NCI-H187 treated with DMSO at 0.1 percent for 48 hours (cell line): ENCODE measurements at regions not wholly inside any gene's neighbourhood (a gene's known extent, or its start where the extent isn't known, plus 50 kb on each side); places are given as distances from the start of the nearest gene placed in this dataset.

Experiments
- DNase-seq: peaks from one replicate; lab custom pipeline; 2025; lab: John Stamatoyannopoulos, UW

DNA sequence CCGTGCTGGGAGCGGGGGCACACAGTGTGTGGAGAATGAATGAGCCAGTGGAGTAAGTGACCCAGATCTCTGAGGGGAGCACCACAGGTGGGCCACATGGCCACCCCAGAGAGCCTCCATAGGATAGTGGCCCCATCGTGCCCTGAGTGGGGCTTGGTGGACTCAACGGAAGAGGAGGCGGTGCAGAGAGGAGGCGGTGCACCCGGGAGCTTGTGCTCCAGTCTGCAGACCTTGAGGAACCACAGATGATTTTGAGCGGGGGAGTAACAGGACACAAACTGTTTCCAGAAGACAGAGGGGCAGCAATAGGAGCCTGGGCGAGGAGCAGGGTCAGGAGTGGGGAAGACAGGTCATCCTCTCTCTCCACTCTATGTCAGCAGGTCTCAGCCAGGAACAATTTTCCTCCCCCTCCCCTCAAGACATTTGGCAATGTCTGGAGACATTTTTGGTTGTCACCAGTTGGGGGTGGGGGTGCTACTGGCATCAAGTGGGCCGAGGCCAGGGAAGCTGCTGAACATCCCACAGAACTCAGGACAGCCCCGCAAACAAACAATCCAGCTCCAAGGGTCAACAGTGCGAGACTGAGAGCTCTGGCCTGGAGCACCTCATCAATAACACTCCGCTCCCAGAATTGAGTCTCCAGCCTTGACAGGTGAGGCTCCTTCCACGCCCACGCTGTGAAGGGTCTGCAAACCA lies 182.2 kb downstream of the USP12 start:
- DNase-seq, result no peak

GRCh38 chr13:26988059-26988769 lies 183.4 kb downstream of the USP12 start:
- DNase-seq, result no peak

- no peak for DNase-seq
Observed at GRCh38 chr13:26987486-26988013, 184.1 kb downstream of the USP12 start.

GRCh38 chr13:26985285-26985878 lies 186.2 kb downstream of the USP12 start:
- DNase-seq, result peak; percentile 19

DNA sequence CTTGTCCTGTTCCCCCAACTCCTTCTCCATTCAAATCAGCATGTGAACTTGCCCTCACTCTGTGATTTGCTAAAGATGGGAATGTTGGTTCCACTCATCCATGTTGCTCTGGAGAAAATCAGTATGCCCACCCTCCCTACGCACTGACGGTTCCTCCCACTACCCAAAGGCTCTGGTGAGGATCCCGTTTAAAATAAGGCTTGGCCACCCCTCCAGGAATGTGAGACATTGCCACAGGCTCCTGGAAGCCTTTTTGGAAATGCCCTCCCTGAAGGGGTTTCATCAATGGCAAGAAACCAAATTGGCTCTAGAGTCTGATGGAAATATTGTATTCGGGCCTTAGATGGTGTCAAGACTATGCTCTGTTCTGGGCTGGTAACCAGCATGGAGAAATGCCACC lies 187.3 kb downstream of the USP12 start:
- DNase-seq, result no peak

DNA sequence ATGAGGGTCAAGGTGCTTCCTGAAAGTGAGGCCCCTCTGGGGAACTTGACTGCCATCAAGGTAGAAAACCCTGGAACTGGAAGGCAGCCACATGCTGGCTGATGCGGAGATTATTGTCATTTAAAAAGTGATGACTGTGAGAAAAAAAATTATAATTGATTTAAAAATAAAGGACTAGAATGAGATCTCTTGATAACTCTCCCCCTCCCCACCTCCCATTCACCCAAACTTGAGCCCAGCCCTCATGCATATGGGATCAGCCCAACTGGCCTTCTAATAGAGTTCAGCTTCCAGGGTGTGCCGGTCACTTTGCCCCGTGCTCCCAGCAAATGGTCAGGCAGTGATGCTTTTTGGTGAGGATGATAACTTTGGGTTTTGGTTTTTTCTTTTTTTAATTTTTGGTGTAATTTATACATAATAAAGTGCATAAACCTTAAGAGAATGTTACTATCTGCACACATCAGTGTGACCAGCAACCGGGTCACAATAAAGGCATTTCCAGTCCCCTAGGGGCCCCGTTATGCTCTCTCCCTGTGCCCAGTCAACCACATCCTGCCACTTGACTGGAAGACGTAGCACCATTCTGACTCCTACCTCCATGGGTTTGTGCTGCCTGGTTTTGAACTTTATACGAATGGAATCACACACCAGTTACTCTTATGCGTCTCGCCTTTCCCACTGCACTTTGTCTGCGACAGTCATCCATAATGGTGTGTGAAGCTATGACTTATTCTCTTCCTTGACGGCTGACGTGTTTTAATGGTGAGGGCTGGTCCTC lies 187.9 kb downstream of the USP12 start:
- DNase-seq, result no peak

- DNase-seq, result no peak
Observed at GRCh38 chr13:26980099-26981031, 191.2 kb downstream of the USP12 start.

DNA sequence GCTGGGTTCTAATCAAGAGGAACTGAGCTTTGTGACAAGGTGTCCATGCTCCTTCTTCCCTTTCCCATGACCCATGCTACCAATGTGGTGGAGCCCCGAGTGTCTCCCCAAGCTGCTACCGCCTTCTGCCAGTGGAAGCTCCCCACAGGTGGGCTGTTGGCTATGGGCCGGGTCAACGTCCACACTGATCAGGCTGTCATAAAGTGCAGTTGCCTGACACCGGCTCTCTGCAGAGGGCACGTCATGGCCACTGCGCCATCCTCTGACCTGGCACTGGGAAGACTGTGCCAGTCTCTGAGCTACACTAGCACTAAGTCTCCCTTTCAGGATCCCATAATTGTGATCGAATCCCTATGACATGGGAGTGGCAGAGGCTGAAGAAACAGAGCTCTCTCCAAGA lies 192.3 kb downstream of the USP12 start:
- DNase-seq, result no peak

DNA sequence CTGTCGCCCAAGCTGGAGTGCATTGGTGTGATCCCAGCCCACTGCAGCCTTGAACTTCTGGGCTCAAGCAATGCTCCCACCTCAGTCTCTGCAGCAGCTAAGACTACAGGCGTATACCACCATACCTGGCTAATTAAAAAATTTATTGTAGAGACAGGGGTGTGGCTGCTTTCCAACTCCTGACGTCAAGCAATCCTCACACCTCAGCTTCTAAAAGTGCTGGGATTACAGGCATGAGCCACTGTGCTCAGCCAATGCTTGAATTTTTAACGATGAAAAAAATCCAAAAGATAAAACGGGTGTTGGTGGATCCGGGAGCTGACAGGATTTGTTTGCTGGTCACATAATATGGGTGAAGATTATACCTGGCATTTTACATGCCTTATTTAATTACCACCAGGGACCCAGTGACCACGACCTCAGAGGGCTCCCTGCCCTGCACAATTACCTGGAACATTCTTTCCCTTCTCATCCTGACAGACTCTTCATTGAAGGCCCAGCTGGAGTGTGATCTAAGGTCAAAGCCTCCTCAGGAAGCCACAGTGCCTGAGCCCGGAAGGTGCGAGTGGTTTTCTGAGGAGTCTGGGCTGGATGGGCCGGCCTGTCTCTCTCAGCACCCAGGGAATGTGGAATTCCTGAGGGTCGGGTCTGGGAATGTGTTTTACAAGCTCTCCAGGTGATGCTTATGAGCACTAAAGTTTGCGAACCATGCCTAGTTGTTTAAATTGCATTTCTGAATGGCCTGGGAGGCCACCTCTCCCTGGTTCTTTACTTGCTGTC lies 193.3 kb downstream of the USP12 start:
- DNase-seq, result no peak

- no peak for DNase-seq
Observed at GRCh38 chr13:26977541-26977940, 194.1 kb downstream of the USP12 start.

DNA sequence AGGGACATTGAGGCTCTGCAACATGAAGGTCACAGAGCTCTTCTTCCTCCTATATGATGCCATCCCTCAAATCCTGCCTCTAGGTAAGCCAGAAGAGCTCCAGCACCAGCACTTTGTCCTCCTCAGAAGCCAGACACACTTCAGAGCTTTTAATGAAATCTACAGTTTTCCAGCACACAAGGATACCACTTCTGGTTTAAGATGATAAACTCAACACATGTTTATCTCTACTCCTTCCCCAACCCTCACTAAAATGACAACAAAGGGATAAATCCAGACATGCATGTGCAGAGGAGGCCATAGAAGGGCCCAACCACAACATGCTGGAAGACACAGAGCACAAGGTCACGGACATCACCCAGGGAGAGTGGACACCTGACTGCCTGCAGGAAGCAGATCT lies 195.3 kb downstream of the USP12 start:
- no peak for DNase-seq

DNA sequence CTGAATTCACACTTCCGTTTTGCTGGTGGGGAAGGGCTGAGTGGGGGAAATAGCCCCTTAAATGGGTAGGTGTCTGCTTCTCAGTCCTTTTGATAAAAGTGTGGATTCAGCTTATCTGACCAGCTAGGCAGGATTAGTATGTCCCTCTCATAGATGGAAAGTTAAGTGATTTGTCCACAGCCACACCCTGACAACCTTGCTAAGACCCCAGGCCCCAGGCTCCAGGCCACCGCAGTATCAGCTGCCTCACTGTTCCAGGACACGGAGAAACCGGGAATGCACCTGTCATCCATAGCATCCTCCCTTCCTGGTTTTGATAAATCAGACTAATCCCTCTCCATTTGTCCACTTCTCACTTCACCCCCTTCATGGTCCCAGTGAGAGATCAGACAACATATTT lies 197.7 kb downstream of the USP12 start:
- DNase-seq, result no peak

DNA sequence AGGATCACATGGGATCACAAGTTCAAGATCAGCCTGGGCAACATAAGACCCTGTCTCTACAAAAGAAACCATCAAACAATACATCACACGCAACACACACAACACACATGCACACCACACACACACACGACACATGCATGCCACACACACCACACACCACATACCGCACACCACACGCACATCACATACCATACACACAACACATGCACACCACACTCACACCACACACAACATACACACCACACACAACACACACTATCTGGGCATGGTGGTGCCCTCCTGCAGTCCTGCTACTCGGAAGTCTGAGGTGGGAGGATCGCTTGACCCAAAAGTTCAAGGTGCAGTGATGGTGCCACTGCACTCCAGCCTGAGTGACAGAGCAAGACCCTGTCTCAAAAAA lies 198.3 kb downstream of the USP12 start:
- no peak for DNase-seq

DNA sequence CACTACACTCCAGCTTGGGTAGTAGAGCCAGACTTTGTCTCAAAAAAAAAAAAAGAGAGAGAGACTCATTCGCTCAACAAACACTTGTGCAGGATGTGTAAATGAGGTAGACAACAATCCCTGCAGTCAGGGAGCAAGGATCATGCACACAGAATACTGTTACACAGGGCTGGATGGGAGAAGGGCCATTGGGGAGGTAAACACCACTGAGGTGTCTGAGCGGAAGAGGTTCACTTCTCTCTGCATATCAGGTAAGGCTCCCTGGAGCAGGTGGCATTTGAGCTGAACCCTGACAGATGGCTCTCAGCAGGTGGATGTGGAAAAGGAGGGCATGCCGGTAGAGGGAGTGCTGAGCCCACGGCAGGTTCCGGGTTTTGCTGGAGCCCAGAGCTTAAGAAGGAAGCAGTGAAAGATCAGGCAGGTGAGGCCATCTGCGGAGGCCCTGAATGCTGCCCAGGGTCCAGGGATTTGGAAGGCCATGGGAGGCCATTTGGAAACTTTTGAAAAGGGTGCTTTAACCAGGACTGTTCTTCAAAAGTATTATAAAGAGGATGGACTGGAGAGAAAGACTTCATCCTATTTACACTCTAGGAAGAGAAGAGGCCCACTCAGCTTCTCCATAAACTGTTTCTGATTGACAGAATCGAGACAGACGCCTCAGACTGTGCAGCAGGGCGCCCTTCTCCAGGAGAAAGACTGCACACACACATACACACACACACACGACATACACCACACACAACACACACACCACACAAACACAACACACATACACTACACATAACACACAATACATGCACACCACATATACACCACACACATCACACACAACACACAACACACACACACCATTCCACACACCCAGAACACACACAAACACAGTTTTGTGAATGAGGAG lies 199.4 kb downstream of the USP12 start:
- peak; percentile 42 for DNase-seq

- DNase-seq, result no peak
Observed at GRCh38 chr13:26968431-26969341, 202.9 kb downstream of the USP12 start.

DNA sequence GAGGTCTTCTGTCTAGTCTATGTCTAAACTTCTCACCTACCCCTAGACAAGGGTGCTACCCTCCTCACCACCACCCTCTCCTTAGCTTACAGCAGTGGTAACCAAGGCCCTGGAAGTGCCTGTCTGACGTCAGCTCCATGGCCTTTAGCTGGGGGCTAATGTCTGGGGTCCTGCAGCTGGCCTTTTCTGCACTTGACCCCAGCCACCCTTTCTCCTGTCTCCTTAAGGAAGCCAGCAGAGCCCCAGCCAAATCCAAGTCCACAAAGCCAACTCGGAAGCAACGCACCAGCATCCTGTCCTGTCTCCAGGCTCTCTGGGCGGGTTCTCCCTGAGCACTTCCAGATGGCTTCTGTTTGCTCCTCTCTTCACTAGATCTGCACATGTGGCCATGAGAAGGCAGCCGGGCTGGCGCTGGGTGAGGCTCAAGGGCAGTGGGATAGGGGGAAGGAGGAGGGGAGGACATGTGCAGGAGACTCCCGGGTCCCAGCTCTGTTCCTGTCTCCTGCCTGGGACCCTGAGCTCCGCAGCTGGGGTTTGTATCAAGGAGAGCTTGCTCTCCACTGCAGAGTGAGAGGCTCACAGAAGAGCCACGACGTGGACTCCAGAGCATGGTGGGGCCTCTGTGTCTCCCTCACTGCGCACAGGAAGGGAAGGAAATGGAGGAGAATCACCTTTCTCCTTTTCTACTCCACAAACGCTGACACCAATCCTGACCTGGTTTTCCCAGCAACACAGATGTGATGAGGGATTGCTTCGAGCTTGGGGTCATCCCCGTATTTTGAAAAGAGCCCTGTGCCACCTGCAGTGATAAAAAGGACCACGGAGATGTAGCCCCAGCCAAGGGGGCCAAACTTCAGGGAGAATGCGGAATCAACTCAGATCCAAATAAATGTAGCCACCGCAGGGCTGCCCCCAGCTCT lies 204.2 kb downstream of the USP12 start:
- no peak for DNase-seq

DNA sequence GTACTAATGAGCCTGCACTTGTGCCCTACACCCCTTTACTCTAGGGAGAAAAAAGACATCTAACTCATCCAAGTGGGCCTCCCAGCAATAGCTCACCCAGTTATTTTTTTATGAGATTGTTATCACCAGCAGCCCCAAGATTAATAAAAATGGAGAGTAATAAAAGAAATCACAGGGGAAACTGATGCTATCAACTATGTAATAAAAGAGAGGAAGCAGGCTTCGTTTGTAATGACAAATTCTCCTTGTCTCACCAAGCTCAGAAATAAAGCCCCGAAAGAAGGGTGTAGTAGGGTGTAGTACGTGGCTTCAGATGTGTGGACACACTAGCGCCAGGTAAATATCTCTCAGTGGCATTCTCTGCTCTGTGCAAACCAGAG lies 204.9 kb downstream of the USP12 start:
- no peak for DNase-seq
